Kidney (tissue), 13 donors: ENCODE measurements at regions not wholly inside any gene's neighbourhood (a gene's known extent, or its start where the extent isn't known, plus 50 kb on each side); places are given as distances from the start of the nearest gene placed in this dataset.
"Not testable (repeated sequence)": the region's sequence is repeated elsewhere in the genome, so short reads cannot be mapped to it uniquely, and the experiment has no call there.

ENCODE experiments used
- DNase-seq, 5 donors: peaks; one replicate each; pipeline ENCODE4 v3.0.0-alpha.2; 2013 to 2020
- FAIRE-seq: peaks from 2 replicates; lab custom pipeline; 2012; peaks lifted over from hg19 to GRCh38; lab: Jason Lieb, UNC
- H3K27ac ChIP-seq, 2 donors: one replicate each; pipeline ENCODE4 v1.7.0; 2013; ENCODE audit warnings: low read depth in 2 of 2, low read length in 2 of 2, inconsistent platforms in 1 of 2
- H3K27me3 ChIP-seq: one replicate; pipeline ENCODE4 v1.7.1; 2013; ENCODE audit warnings: low read length, inconsistent platforms; ENCODE audit not compliant: control insufficient read depth, insufficient read depth
- H3K36me3 ChIP-seq, 3 donors: one replicate each; pipeline versions ENCODE4 v1.7.0 to v1.7.1; 2013; ENCODE audit warnings: low read length in 3 of 3, control low read depth in 1 of 3, inconsistent platforms in 1 of 3; ENCODE audit not compliant: insufficient read depth in 3 of 3, control insufficient read depth in 2 of 3
- H3K4me1 ChIP-seq, 3 donors: one replicate each; pipeline versions ENCODE4 v1.7.0 to v1.7.1; 2013; ENCODE audit warnings: low read length in 3 of 3, inconsistent platforms in 1 of 3, low read depth in 1 of 3; ENCODE audit not compliant: control insufficient read depth in 2 of 3, insufficient read depth in 2 of 3
- H3K4me3 ChIP-seq, 3 donors: one replicate each; pipeline versions ENCODE4 v1.7.0 to v1.8.1; 2013; ENCODE audit warnings: low read length in 3 of 3, control low read depth in 1 of 3, inconsistent platforms in 1 of 3
- H3K9ac ChIP-seq, 3 donors: one replicate each; pipeline versions ENCODE4 v1.7.0 to v1.7.1; 2013; ENCODE audit warnings: low read length in 3 of 3, control low read depth in 1 of 3, inconsistent platforms in 1 of 3
- H3K9me3 ChIP-seq, 3 donors: one replicate each; pipeline versions ENCODE4 v1.7.0 to v1.7.1; 2013; ENCODE audit warnings: low read length in 3 of 3, control low read depth in 1 of 3, inconsistent platforms in 1 of 3; ENCODE audit not compliant: control insufficient read depth in 2 of 3, insufficient read depth in 1 of 3
- intact Hi-C: fragments of 100-400 bp; cut with DNase I; formaldehyde crosslinking; loops from one replicate; pipeline ENCODE4 v1.11.1; 2022
- TF ChIP-seq, protein P1 (sequence below): IDR thresholded peaks from 3 replicates; pipeline ENCODE4 v1.5.1; 2012; ENCODE audit warnings: mild to moderate bottlenecking, moderate library complexity, borderline replicate concordance; ENCODE audit not compliant: insufficient read depth; ENCODE audit errors: extremely low read depth
- donor health status: control.
- donor health status: control.
- donor health status: control.
- donor health status: control.
- donor health status: control.
- donor health status: DM: yes; HTN: yes; CAD: no.
- donor health status: Normal renal cell carcinoma (clear cell type).

GRCh38 chrX:110914281-110914680 is 118.7 kb upstream of the CHRDL1 start:
- peaks cover 4% of the 10 kb centered on the region for H3K27me3 ChIP-seq
- H3K36me3 ChIP-seq = no peaks in the 10 kb centered on the region
- H3K27ac ChIP-seq = no peak overlapping the region
- no peaks in the 10 kb centered on the region for H3K4me1 ChIP-seq
- no peak overlapping the region for H3K4me3 ChIP-seq
- TF ChIP-seq, protein P1, sequence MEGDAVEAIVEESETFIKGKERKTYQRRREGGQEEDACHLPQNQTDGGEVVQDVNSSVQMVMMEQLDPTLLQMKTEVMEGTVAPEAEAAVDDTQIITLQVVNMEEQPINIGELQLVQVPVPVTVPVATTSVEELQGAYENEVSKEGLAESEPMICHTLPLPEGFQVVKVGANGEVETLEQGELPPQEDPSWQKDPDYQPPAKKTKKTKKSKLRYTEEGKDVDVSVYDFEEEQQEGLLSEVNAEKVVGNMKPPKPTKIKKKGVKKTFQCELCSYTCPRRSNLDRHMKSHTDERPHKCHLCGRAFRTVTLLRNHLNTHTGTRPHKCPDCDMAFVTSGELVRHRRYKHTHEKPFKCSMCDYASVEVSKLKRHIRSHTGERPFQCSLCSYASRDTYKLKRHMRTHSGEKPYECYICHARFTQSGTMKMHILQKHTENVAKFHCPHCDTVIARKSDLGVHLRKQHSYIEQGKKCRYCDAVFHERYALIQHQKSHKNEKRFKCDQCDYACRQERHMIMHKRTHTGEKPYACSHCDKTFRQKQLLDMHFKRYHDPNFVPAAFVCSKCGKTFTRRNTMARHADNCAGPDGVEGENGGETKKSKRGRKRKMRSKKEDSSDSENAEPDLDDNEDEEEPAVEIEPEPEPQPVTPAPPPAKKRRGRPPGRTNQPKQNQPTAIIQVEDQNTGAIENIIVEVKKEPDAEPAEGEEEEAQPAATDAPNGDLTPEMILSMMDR = no peak
- no peak overlapping the region for H3K9ac ChIP-seq
- DNase-seq (peak in 1 of 5 donors; percentile 13), FAIRE-seq (no peak)
- no peaks in the 10 kb centered on the region for H3K9me3 ChIP-seq
- intact Hi-C loops = no loop called here

GRCh38 chrX:110904747-110905146 is 109.1 kb upstream of the CHRDL1 start:
- H3K9ac ChIP-seq, DNase-seq, H3K9me3 ChIP-seq, H3K4me3 ChIP-seq, H3K27me3 ChIP-seq, H3K4me1 ChIP-seq, H3K36me3 ChIP-seq, FAIRE-seq, H3K27ac ChIP-seq, intact Hi-C loops: not testable (repeated sequence)

DNA sequence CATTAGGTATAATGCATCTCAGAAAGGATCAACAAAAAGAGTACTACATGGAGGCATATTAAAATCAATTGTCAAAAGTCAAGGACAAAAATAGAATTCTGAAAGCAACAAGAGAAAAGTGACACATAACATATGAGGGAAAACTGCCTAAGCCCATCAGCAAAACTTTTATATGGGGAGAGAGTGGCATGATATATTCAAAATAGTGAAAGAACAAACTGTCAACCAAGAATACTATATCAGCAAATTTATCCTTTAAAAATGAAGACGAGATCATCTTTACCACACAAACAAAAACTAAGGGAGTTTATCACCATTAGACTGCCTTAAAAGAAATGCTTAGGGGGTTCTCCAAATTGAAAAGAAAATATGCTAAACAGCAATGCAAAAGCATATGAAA is 86.4 kb upstream of the CHRDL1 start:
- no peaks in the 10 kb centered on the region for H3K36me3 ChIP-seq
- H3K9ac ChIP-seq = no peak overlapping the region
- FAIRE-seq = no peak
- no peak for DNase-seq
- H3K27ac ChIP-seq = no peak overlapping the region
- no peak overlapping the region for H3K4me3 ChIP-seq
- no peaks in the 10 kb centered on the region for H3K27me3 ChIP-seq
- H3K4me1 ChIP-seq = no peaks in the 10 kb centered on the region
- TF ChIP-seq, protein P1 = no peak
- intact Hi-C loops = no loop called here
- no peaks in the 10 kb centered on the region for H3K9me3 ChIP-seq

DNA sequence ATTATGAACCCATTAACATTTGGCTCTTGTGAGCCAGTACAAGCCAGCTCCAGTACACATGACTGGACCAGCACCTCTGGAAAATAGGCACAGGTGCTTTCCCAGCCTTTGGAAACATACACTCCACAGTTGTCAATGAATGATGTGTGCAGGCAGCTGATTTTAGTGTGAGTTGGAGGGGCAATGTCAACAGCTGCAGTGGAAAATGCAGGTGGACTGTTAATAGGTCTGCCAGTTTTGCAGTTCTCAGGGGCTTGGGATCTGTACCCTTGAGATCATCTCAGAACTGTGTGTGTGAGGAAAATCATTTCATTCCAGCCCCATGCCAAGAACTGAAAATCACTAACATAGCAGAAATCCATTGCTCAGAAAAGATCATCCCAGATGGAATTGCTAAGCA is 81.7 kb upstream of the CHRDL1 start:
- Histone ChIP-seq H3K27ac (no peak overlapping the region), H3K27me3 (no peaks in the 10 kb centered on the region), H3K9me3 (no peaks in the 10 kb centered on the region), H3K4me1 (no peaks in the 10 kb centered on the region), H3K4me3 (no peak overlapping the region), H3K36me3 (no peaks in the 10 kb centered on the region), H3K9ac (no peak overlapping the region)
- TF ChIP-seq, protein P1 = no peak
- intact Hi-C loops = no loop called here
- no peak for FAIRE-seq
- no peak for DNase-seq
